Neural cell (in vitro differentiated cells): ENCODE measurements at regions not wholly inside any gene's neighbourhood (a gene's known extent, or its start where the extent isn't known, plus 50 kb on each side); places are given as distances from the start of the nearest gene placed in this dataset.

Experiments
- CTCF ChIP-seq: fragments of 450-650 bp; IDR thresholded peaks from 2 replicates; pipeline ENCODE4 v1.5.1; 2014; ENCODE audit warnings: antibody characterized with exemption, mild to moderate bottlenecking, moderate library complexity; ENCODE audit not compliant: poor library complexity, severe bottlenecking
- EP300 ChIP-seq: fragments of 450-650 bp; conservative IDR thresholded peaks from 2 replicates; pipeline ENCODE4 v1.6.1; 2014; ENCODE audit warnings: antibody characterized with exemption, mild to moderate bottlenecking, moderate library complexity; ENCODE audit not compliant: poor library complexity, severe bottlenecking
- EZH2 ChIP-seq: fragments of 200-600, 300-800 bp; shearing (Covaris generic), sonication (generic); IDR thresholded peaks from 2 replicates; pipeline ENCODE4 v1.6.1; 2014; ENCODE audit warnings: antibody characterized with exemption, low read length, borderline replicate concordance, mild to moderate bottlenecking; ENCODE audit not compliant: insufficient read depth, poor library complexity, severe bottlenecking
- MXI1 ChIP-seq: fragments of 450-650 bp; conservative IDR thresholded peaks from 2 replicates; pipeline ENCODE4 v1.6.1; 2014; ENCODE audit warnings: antibody characterized with exemption, mild to moderate bottlenecking; ENCODE audit not compliant: poor library complexity, severe bottlenecking
- POLR2AphosphoS5 ChIP-seq: IDR thresholded peaks from 2 replicates; pipeline ENCODE4 v1.6.1; 2012
- RAD21 ChIP-seq: fragments of 450-650 bp; conservative IDR thresholded peaks from 2 replicates; pipeline ENCODE4 v1.6.1; 2014; ENCODE audit warnings: antibody characterized with exemption, mild to moderate bottlenecking, moderate library complexity
- REST ChIP-seq: IDR thresholded peaks from 2 replicates; pipeline ENCODE4 v1.6.1; 2012; ENCODE audit warnings: borderline replicate concordance
- SMC3 ChIP-seq: fragments of 450-650 bp; conservative IDR thresholded peaks from 2 replicates; pipeline ENCODE4 v1.6.1; 2014; ENCODE audit warnings: antibody characterized with exemption, mild to moderate bottlenecking, moderate library complexity; ENCODE audit not compliant: poor library complexity
- TAF1 ChIP-seq: IDR thresholded peaks from 2 replicates; pipeline ENCODE4 v1.6.1; 2012; ENCODE audit warnings: low read depth

- no peak for TF ChIP-seq TAF1
- TF ChIP-seq CTCF: no peak
- no peak for TF ChIP-seq EZH2
- TF ChIP-seq POLR2AphosphoS5: no peak
- TF ChIP-seq EP300: no peak
- TF ChIP-seq REST: no peak
- no peak for TF ChIP-seq RAD21
- TF ChIP-seq SMC3: no peak
- TF ChIP-seq MXI1: no peak
Measured at GRCh38 chr13:21814604-21815003, 143.7 kb downstream of the FGF9 start.
